ENCODE measurements at regions not wholly inside any gene's neighbourhood (a gene's known extent, or its start where the extent isn't known, plus 50 kb on each side); places are given as distances from the start of the nearest gene placed in this dataset.

DNA sequence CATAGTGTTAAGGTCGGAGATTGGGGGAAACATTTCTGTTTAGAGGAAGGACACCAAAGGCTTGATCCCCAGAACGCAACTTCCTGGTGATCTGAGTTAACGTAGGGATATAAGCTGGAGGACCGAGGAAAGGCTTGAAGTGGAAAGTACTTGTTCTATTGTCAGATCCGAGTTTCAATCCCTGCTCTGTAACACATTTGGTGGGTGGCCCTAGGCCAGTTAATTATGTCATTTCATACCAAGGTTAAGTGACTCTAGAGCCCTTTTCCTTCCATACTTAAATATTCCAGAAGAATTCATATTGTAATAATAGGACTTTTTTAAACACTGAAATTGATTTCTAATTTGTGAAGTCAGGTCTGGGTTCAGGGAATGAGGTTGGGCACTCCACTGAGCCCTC lies 80.9 kb downstream of the RPLP1 start:
- TF ChIP-seq, protein P1, sequence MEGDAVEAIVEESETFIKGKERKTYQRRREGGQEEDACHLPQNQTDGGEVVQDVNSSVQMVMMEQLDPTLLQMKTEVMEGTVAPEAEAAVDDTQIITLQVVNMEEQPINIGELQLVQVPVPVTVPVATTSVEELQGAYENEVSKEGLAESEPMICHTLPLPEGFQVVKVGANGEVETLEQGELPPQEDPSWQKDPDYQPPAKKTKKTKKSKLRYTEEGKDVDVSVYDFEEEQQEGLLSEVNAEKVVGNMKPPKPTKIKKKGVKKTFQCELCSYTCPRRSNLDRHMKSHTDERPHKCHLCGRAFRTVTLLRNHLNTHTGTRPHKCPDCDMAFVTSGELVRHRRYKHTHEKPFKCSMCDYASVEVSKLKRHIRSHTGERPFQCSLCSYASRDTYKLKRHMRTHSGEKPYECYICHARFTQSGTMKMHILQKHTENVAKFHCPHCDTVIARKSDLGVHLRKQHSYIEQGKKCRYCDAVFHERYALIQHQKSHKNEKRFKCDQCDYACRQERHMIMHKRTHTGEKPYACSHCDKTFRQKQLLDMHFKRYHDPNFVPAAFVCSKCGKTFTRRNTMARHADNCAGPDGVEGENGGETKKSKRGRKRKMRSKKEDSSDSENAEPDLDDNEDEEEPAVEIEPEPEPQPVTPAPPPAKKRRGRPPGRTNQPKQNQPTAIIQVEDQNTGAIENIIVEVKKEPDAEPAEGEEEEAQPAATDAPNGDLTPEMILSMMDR (IDR thresholded peaks at IDR 0.05; ENCODE audit: borderline replicate concordance, extremely low read depth, low read length, poor library complexity, severe bottlenecking), result no peak
- TF ChIP-seq EZH2 (IDR thresholded peaks at IDR 0.05; ENCODE audit: borderline replicate concordance, low read depth, low read length, severe bottlenecking), result no peak
